ENCODE measurements at regions not wholly inside any gene's neighbourhood (a gene's known extent, or its start where the extent isn't known, plus 50 kb on each side); places are given as distances from the start of the nearest gene placed in this dataset.

GRCh38 chr13:68940049-68940448 is 1167.6 kb upstream of the ATXN8OS start:
- Histone ChIP-seq H3K9me3 (ENCODE audit: insufficient read depth, low read length) (no peaks in the 10 kb centered on the region), H3K27me3 (ENCODE audit: low read length) (no peaks in the 10 kb centered on the region), H3K4me2 (ENCODE audit: low read depth, low read length, poor library complexity, severe bottlenecking) (no peak overlapping the region), H3K9ac (ENCODE audit: low read length) (no peak overlapping the region), H4K20me1 (ENCODE audit: low read depth, low read length) (no peaks in the 10 kb centered on the region), H3K9me2 (replicated peaks; ENCODE audit: insufficient read depth, low read length) (no peaks in the 10 kb centered on the region), H3K4me3 (ENCODE audit: insufficient read depth, low read length, poor library complexity, severe bottlenecking) (no peak overlapping the region), H3K79me2 (ENCODE audit: insufficient read depth, low read length) (no peaks in the 10 kb centered on the region), H3K36me3 (ENCODE audit: low read length) (no peaks in the 10 kb centered on the region), H2AFZ (ENCODE audit: low read depth, low read length, severe bottlenecking) (peak overlapping the region; percentile 29), H3K27ac (ENCODE audit: low read depth, low read length) (no peak overlapping the region), H3F3A (ENCODE audit: insufficient read depth) (no peaks in the 10 kb centered on the region)
- TF ChIP-seq CTCF (IDR thresholded peaks at IDR 0.05; ENCODE audit: insufficient read depth, low read length, poor library complexity, severe bottlenecking): no peak
- no peak for TF ChIP-seq EZH2phosphoT487 (conservative IDR thresholded peaks at IDR 0.05; ENCODE audit: low read length)

GRCh38 chr13:68938639-68939038 is 1169.0 kb upstream of the ATXN8OS start:
- H3K9me2 ChIP-seq (replicated peaks; ENCODE audit: insufficient read depth, low read length): no peaks in the 10 kb centered on the region
- H4K20me1 ChIP-seq (ENCODE audit: low read depth, low read length): no peaks in the 10 kb centered on the region
- no peaks in the 10 kb centered on the region for H3K36me3 ChIP-seq (ENCODE audit: low read length)
- H3K27ac ChIP-seq (ENCODE audit: low read depth, low read length): no peak overlapping the region
- H3K9ac ChIP-seq (ENCODE audit: low read length): no peak overlapping the region
- H3K27me3 ChIP-seq (ENCODE audit: low read length): no peaks in the 10 kb centered on the region
- no peaks in the 10 kb centered on the region for H3K79me2 ChIP-seq (ENCODE audit: insufficient read depth, low read length)
- H3K9me3 ChIP-seq (ENCODE audit: insufficient read depth, low read length): no peaks in the 10 kb centered on the region
- H3K4me3 ChIP-seq (ENCODE audit: insufficient read depth, low read length, poor library complexity, severe bottlenecking): no peak overlapping the region
- H3F3A ChIP-seq (ENCODE audit: insufficient read depth): no peaks in the 10 kb centered on the region
- TF ChIP-seq EZH2phosphoT487 (conservative IDR thresholded peaks at IDR 0.05; ENCODE audit: low read length) (no peak), CTCF (IDR thresholded peaks at IDR 0.05; ENCODE audit: insufficient read depth, low read length, poor library complexity, severe bottlenecking) (no peak)
- H2AFZ ChIP-seq (ENCODE audit: low read depth, low read length, severe bottlenecking): peak overlapping the region; percentile 42
- no peak overlapping the region for H3K4me2 ChIP-seq (ENCODE audit: low read depth, low read length, poor library complexity, severe bottlenecking)

GRCh38 chr13:68929075-68929745 is 1178.4 kb upstream of the ATXN8OS start:
- Histone ChIP-seq H3K79me2 (ENCODE audit: insufficient read depth, low read length) (no peaks in the 10 kb centered on the region), H3F3A (ENCODE audit: insufficient read depth) (no peaks in the 10 kb centered on the region), H3K9me3 (ENCODE audit: insufficient read depth, low read length) (no peaks in the 10 kb centered on the region), H3K9ac (ENCODE audit: low read length) (no peak overlapping the region), H3K9me2 (replicated peaks; ENCODE audit: insufficient read depth, low read length) (no peaks in the 10 kb centered on the region), H3K27me3 (ENCODE audit: low read length) (no peaks in the 10 kb centered on the region), H2AFZ (ENCODE audit: low read depth, low read length, severe bottlenecking) (peak overlapping the region; percentile 84), H3K36me3 (ENCODE audit: low read length) (no peaks in the 10 kb centered on the region), H3K27ac (ENCODE audit: low read depth, low read length) (no peak overlapping the region), H3K4me2 (ENCODE audit: low read depth, low read length, poor library complexity, severe bottlenecking) (no peak overlapping the region), H3K4me3 (ENCODE audit: insufficient read depth, low read length, poor library complexity, severe bottlenecking) (no peak overlapping the region), H4K20me1 (ENCODE audit: low read depth, low read length) (no peaks in the 10 kb centered on the region)
- no peak for TF ChIP-seq EZH2phosphoT487 (conservative IDR thresholded peaks at IDR 0.05; ENCODE audit: low read length)
- no peak for TF ChIP-seq CTCF (IDR thresholded peaks at IDR 0.05; ENCODE audit: insufficient read depth, low read length, poor library complexity, severe bottlenecking)
